Peyer's patch (tissue), 4 donors: ENCODE measurements at regions not wholly inside any gene's neighbourhood (a gene's known extent, or its start where the extent isn't known, plus 50 kb on each side); places are given as distances from the start of the nearest gene placed in this dataset.

Experiments
- DNase-seq, 3 donors: peaks; one replicate each; pipeline ENCODE4 v3.0.0-alpha.2; 2017 to 2019
- H3K27ac ChIP-seq, 4 donors: fragments of 200-600 bp; sonication (generic); one replicate each; pipeline ENCODE4 v1.5.1; 2016 to 2019
- H3K27me3 ChIP-seq, 2 donors: fragments of 200-600 bp; sonication (generic); one replicate each; pipeline ENCODE4 v1.5.1; 2019
- H3K36me3 ChIP-seq, 3 donors: fragments of 200-600 bp; sonication (generic); one replicate each; pipeline ENCODE4 v1.5.1; 2016 to 2019
- H3K4me1 ChIP-seq, 4 donors: fragments of 200-600 bp; sonication (generic); one replicate each; pipeline ENCODE4 v1.5.1; 2016 to 2019
- H3K4me3 ChIP-seq, 4 donors: fragments of 200-600 bp; sonication (generic); 1 replicate in 3 of 4; 2 replicates in 1 of 4; pipeline ENCODE4 v1.5.1; 2016 to 2019; ENCODE audit warnings: mild to moderate bottlenecking in 1 of 4
- H3K9me3 ChIP-seq, 4 donors: fragments of 200-600 bp; sonication (generic); one replicate each; pipeline ENCODE4 v1.5.1; 2016 to 2019; ENCODE audit warnings: mild to moderate bottlenecking in 1 of 4
- POLR2A ChIP-seq, 2 donors: fragments of 450-650 bp; IDR thresholded peaks; one replicate each; pipeline ENCODE4 v1.5.1; 2017; ENCODE audit warnings: antibody characterized with exemption in 2 of 2, mild to moderate bottlenecking in 2 of 2, moderate library complexity in 2 of 2
- TF ChIP-seq, protein P1 (sequence below), 6 experiments: fragments of 450-650 bp in 4 of 6; fragments of 200-600 bp in 2 of 6; sonication (generic) in 1 of 6; IDR thresholded peaks; one replicate each; pipeline ENCODE4 v1.5.1; 2017 to 2019; ENCODE audit warnings: antibody characterized with exemption in 6 of 6, mild to moderate bottlenecking in 3 of 6, moderate library complexity in 1 of 6

DNA sequence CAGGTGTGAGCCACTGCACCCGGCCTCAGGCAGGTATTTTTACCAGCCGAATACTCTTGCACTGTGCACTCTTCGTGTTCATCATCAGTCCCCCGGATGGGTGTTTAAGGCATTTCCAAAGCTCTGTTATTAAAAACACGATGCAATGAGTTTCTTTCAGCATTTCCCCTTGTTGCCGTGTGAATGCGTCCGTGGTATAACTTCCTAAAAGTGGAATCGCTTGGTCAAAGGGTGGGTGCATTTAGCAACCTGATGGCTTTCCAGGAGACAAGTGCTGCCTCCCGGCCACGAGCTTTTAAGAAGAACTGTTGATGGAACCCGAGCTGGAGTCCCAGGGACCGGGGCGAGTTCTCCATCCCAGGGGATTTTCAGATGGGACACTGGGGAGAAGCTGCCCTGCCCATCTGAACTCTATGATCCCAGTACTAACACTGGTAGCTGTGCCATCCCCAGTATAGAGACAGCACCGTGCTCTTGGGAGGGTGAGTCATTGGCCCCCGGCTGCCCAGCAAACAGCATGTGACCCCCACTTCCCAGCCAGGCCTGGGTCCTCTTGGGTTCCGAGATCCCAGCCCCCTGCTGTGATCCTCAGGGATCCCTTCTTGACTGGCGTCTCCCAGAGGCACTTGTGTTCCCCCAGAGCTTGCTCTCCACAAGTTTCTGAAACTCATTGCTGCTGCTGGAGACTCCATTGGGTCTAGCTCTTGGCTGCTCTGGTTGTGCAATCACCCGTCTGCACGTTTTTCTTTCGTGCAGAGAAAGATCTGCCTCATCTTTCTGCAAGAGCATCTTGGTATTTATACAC is 169.5 kb upstream of the IER5L start:
- no peak for DNase-seq
- no peak overlapping the region for H3K4me3 ChIP-seq
- H3K27me3 ChIP-seq = peaks cover 0 to 8% of the 10 kb centered on the region in 2 donors
- no peaks in the 10 kb centered on the region for H3K36me3 ChIP-seq
- peak overlapping the region in 1 of 4 donors; percentile 10 for H3K27ac ChIP-seq
- no peak for TF ChIP-seq POLR2A (IDR thresholded peaks at IDR 0.05)
- TF ChIP-seq, protein P1, sequence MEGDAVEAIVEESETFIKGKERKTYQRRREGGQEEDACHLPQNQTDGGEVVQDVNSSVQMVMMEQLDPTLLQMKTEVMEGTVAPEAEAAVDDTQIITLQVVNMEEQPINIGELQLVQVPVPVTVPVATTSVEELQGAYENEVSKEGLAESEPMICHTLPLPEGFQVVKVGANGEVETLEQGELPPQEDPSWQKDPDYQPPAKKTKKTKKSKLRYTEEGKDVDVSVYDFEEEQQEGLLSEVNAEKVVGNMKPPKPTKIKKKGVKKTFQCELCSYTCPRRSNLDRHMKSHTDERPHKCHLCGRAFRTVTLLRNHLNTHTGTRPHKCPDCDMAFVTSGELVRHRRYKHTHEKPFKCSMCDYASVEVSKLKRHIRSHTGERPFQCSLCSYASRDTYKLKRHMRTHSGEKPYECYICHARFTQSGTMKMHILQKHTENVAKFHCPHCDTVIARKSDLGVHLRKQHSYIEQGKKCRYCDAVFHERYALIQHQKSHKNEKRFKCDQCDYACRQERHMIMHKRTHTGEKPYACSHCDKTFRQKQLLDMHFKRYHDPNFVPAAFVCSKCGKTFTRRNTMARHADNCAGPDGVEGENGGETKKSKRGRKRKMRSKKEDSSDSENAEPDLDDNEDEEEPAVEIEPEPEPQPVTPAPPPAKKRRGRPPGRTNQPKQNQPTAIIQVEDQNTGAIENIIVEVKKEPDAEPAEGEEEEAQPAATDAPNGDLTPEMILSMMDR (IDR thresholded peaks at IDR 0.05) = no peak
- H3K4me1 ChIP-seq = peaks cover 0 to 14% (median 4%) of the 10 kb centered on the region in 4 donors
- H3K9me3 ChIP-seq = no peaks in the 10 kb centered on the region

DNA sequence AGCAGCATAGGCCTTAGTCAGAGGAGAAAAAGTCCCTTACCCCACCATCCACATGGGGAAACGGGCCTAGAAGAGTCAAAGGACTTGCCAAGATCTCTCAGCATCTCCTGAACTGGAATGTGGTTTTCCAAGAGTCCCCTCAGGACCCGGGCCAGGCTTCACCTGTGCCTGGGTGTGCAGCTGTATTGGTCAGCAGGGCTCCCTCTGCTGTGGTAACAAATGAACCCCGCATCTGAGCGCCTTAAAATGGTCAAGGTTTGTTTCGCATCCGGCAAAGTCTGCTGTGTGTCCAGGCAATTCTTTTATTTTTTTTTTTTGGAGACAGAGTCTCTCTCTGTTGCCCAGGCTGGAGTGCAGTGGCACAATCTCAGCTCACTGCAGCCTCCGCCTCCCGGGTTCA is 168.0 kb upstream of the IER5L start:
- no peaks in the 10 kb centered on the region for H3K36me3 ChIP-seq
- H3K4me3 ChIP-seq = no peak overlapping the region
- no peaks in the 10 kb centered on the region for H3K4me1 ChIP-seq
- no peaks in the 10 kb centered on the region for H3K27me3 ChIP-seq
- TF ChIP-seq POLR2A (IDR thresholded peaks at IDR 0.05) = no peak
- TF ChIP-seq, protein P1 (IDR thresholded peaks at IDR 0.05) = no peak
- no peak overlapping the region for H3K27ac ChIP-seq
- no peaks in the 10 kb centered on the region for H3K9me3 ChIP-seq
- no peak for DNase-seq

DNA sequence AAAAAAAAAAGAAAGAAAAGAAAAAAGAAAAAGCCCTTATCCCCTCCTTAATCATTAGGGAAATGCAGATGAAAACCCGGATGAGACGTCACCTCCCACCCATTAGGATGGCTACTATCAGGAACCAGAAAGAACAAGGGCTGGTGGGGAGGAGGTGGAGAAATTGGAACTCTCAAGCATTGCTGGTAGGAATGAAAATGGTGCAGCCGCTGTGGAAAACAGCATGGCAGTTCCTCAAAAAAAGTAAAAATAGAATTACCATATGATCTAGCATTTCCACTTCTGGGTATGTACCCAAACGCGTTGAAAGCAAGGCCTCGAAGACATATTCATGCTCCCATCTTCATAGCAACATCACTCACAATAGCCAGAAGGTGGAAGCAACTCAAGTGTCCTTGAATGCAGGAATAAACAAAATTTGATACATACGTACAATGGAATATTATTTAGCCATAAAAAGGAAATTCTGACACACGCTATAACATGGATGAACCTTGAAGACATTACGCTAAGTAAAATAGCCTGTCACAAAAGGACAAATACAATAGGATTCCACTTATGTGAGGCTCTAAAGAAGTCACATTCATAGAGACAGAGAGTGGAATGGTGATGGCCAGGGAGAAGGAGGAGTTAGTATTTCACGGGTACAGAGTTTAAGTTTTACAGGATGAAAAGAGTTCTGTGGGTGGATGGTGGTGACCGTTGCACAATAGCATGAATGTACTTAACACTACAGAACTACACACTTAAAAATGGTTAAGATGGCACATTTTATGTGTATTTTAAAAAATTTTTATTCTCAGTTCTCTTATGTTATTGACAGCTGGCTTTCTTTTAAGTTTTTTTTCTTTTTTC is 166.8 kb upstream of the IER5L start:
- no peaks in the 10 kb centered on the region for H3K4me1 ChIP-seq
- no peaks in the 10 kb centered on the region for H3K36me3 ChIP-seq
- H3K4me3 ChIP-seq = no peak overlapping the region
- no peaks in the 10 kb centered on the region for H3K9me3 ChIP-seq
- no peak for DNase-seq
- TF ChIP-seq POLR2A (IDR thresholded peaks at IDR 0.05) = no peak
- TF ChIP-seq, protein P1 (IDR thresholded peaks at IDR 0.05) = no peak
- no peaks in the 10 kb centered on the region for H3K27me3 ChIP-seq
- H3K27ac ChIP-seq = peak overlapping the region in 1 of 4 donors; percentile 75

DNA sequence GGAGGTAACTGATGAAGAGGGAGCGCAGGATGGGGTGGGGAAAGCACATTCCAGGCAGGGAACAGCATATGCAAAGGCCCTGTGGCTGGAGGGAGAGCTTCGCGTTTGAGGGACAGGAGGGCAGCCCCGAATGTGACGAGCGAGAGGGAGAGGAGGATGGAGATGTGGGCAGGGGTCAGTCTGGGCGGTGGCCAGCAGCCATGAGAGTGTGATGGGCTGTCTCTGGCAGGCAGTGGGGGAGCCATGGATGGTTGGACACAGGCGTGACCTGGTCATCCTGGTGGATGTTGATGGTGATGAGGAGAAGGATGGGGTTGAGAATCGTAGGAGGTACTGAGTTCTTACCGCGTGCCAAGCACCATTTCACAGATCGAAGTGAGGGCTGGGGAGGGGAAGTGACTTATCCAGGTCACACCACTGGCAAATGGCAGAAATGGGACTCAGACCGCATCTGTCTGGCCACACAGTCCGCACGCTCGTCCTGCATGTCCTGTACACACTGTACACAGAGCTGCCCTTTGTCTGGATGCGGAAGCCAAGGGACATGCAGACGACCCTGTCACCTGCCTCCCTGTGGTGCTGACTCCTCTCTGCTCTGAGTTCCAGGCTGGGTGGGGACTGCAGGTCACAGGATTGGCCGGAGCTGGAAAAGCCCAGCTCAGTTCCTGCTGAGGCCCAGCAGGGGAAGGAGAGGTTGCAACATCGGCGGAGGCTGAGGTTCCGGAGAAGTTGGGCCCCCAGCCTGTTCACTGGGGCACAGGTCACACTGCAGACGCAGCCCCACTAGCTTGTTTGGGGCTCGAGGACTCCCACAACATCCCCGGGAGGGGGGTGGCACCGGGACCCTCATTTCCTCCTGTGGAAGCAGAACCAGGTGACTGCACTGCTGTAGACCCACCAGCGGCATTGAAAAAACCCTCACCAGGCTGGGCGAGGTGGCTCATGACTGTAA is 165.6 kb upstream of the IER5L start:
- TF ChIP-seq, protein P1 (IDR thresholded peaks at IDR 0.05) = peak in 1 of 6 experiments; percentile 15
- TF ChIP-seq POLR2A (IDR thresholded peaks at IDR 0.05) = no peak
- peak in 2 of 3 donors; percentile 57 to 73 for DNase-seq

More for the DNA sequence above, 165.6 kb upstream of the IER5L start:
- H3K4me3 ChIP-seq = no peak overlapping the region
- H3K36me3 ChIP-seq = no peaks in the 10 kb centered on the region
- peak overlapping the region; percentile 12 to 75 (median 46) for H3K27ac ChIP-seq
- no peaks in the 10 kb centered on the region for H3K4me1 ChIP-seq
- no peaks in the 10 kb centered on the region for H3K9me3 ChIP-seq
- no peaks in the 10 kb centered on the region for H3K27me3 ChIP-seq
